ENCODE measurements at regions not wholly inside any gene's neighbourhood (a gene's known extent, or its start where the extent isn't known, plus 50 kb on each side); places are given as distances from the start of the nearest gene placed in this dataset.
"Not testable (repeated sequence)": the region's sequence is repeated elsewhere in the genome, so short reads cannot be mapped to it uniquely, and the experiment has no call there.

- TF ChIP-seq CTCF (IDR thresholded peaks at IDR 0.05), result no peak
- no peak for TF ChIP-seq POLR2A (IDR thresholded peaks at IDR 0.05)
- WGBS, 2 donors, result 70 to 72% methylated on average over 1 of the region's 1 CpG
- Histone ChIP-seq H3K4me3 (replicated peaks in 1 of 3) (no peak overlapping the region), H3K27ac (no peak overlapping the region), H3K4me1 (no peaks in the 10 kb centered on the region), H3K36me3 (no peaks in the 10 kb centered on the region), H3K27me3 (no peaks in the 10 kb centered on the region), H3K9me3 (no peaks in the 10 kb centered on the region)
- no peak for DNase-seq
- intact Hi-C loops (cut with DNase I), result no loop called here
These were observed 2250.0 kb upstream of the AGA start for GRCh38 chr4:179692222-179692621.

- intact Hi-C loops (cut with DNase I), result no loop called here
- TF ChIP-seq POLR2A (IDR thresholded peaks at IDR 0.05) (no peak), CTCF (IDR thresholded peaks at IDR 0.05) (no peak)
- Histone ChIP-seq H3K27ac (no peak overlapping the region), H3K4me1 (no peaks in the 10 kb centered on the region), H3K4me3 (replicated peaks in 1 of 3) (no peak overlapping the region), H3K36me3 (no peaks in the 10 kb centered on the region), H3K9me3 (no peaks in the 10 kb centered on the region), H3K27me3 (no peaks in the 10 kb centered on the region)
- WGBS, 2 donors, result 81 to 89% methylated on average over 5 of the region's 5 CpGs
- DNase-seq, result no peak
These were observed 2252.9 kb upstream of the AGA start for GRCh38 chr4:179695175-179695574.

- Histone ChIP-seq H3K4me3 (replicated peaks in 1 of 3) (no peak overlapping the region), H3K9me3 (no peaks in the 10 kb centered on the region), H3K27ac (no peak overlapping the region), H3K36me3 (no peaks in the 10 kb centered on the region), H3K27me3 (no peaks in the 10 kb centered on the region), H3K4me1 (no peaks in the 10 kb centered on the region)
- DNase-seq, result no peak
- intact Hi-C loops (cut with DNase I), result no loop called here
- TF ChIP-seq CTCF (IDR thresholded peaks at IDR 0.05) (no peak), POLR2A (IDR thresholded peaks at IDR 0.05) (no peak)
- WGBS, 2 donors, result 53 to 74% methylated on average over 5 of the region's 5 CpGs
These were observed 2256.1 kb upstream of the AGA start for GRCh38 chr4:179698321-179698720.

GRCh38 chr4:179709961-179710624, 2267.9 kb upstream of the AGA start:
- H3K36me3 ChIP-seq, result no peaks in the 10 kb centered on the region
- no peaks in the 10 kb centered on the region for H3K4me1 ChIP-seq
- H3K27me3 ChIP-seq, result no peaks in the 10 kb centered on the region
- intact Hi-C loops (cut with DNase I), result no loop called here
- H3K4me3 ChIP-seq (replicated peaks in 1 of 3), result no peak overlapping the region
- DNase-seq, result no peak
- H3K9me3 ChIP-seq, result no peaks in the 10 kb centered on the region
- TF ChIP-seq CTCF (IDR thresholded peaks at IDR 0.05) (no peak), POLR2A (IDR thresholded peaks at IDR 0.05) (no peak)
- WGBS, 2 donors, result 42 to 48% methylated on average over 4 of the region's 4 CpGs
- no peak overlapping the region for H3K27ac ChIP-seq

GRCh38 chr4:179719766-179720450, 2277.7 kb upstream of the AGA start:
- WGBS, 2 donors, result 90 to 92% methylated on average over 8 of the region's 8 CpGs
- TF ChIP-seq CTCF (IDR thresholded peaks at IDR 0.05) (no peak), POLR2A (IDR thresholded peaks at IDR 0.05) (no peak)
- H3K4me3 ChIP-seq (replicated peaks in 1 of 3), result no peak overlapping the region
- no peaks in the 10 kb centered on the region for H3K27me3 ChIP-seq
- no peak overlapping the region for H3K27ac ChIP-seq
- intact Hi-C loops (cut with DNase I), result no loop called here
- no peaks in the 10 kb centered on the region for H3K4me1 ChIP-seq
- DNase-seq, result no peak
- no peaks in the 10 kb centered on the region for H3K36me3 ChIP-seq
- no peaks in the 10 kb centered on the region for H3K9me3 ChIP-seq

- H3K36me3 ChIP-seq; DNase-seq; H3K27me3 ChIP-seq; H3K27ac ChIP-seq; H3K4me3 ChIP-seq (replicated peaks in 1 of 3); H3K4me1 ChIP-seq; intact Hi-C loops (cut with DNase I); H3K9me3 ChIP-seq: not testable (repeated sequence)
- 80 to 86% methylated on average over 6 of the region's 6 CpGs for WGBS, 2 donors
These were observed 2284.3 kb upstream of the AGA start for GRCh38 chr4:179726491-179726890.
